ENCODE measurements at regions not wholly inside any gene's neighbourhood (a gene's known extent, or its start where the extent isn't known, plus 50 kb on each side); places are given as distances from the start of the nearest gene placed in this dataset.

- Histone ChIP-seq H4K8ac (ENCODE audit: low read depth in 2 of 2, low read length in 2 of 2) (no peak overlapping the region), H3K23ac (ENCODE audit: low read depth, low read length) (no peak overlapping the region), H3K4me2 (ENCODE audit: low read depth, low read length) (no peak overlapping the region), H4K20me1 (ENCODE audit: insufficient read depth, low read length) (no peaks in the 10 kb centered on the region; the same call in 1 of the 2 replicates), H3K18ac (ENCODE audit: low read depth, low read length) (no peak overlapping the region), H3K79me1 (ENCODE audit: low read depth in 1 of 2, low read length in 2 of 2) (no peaks in the 10 kb centered on the region), H2BK120ac (ENCODE audit: low read depth, low read length) (no peak overlapping the region), H2AK5ac (ENCODE audit: low read depth, low read length) (no peak overlapping the region), H3K14ac (replicated peaks; ENCODE audit: low read depth, low read length) (no peak overlapping the region), H2AK9ac (replicated peaks; ENCODE audit: low read depth, low read length, poor library complexity) (no peak overlapping the region), H3K4me3 (ENCODE audit: insufficient read depth, low read depth, low read length) (no peak overlapping the region), H3K27me3 (ENCODE audit: control insufficient read depth, insufficient read depth, low read length) (no peaks in the 10 kb centered on the region), H4K91ac (ENCODE audit: insufficient read depth, low read depth, low read length) (no peak overlapping the region), H3K9ac (ENCODE audit: low read depth, low read length) (no peak overlapping the region), H3K4ac (ENCODE audit: low read depth, low read length) (no peak overlapping the region), H2BK15ac (ENCODE audit: low read depth, low read length) (no peak overlapping the region), H3K27ac (ENCODE audit: insufficient read depth, low read length) (no peak overlapping the region), H3K36me3 (ENCODE audit: control insufficient read depth, insufficient read depth, low read length) (no peaks in the 10 kb centered on the region), H3K9me3 (ENCODE audit: control insufficient read depth, insufficient read depth, low read length) (peaks cover 46% of the 10 kb centered on the region), H3K56ac (ENCODE audit: extremely low read depth, insufficient read depth, low read length) (no peak overlapping the region), H2AFZ (replicated peaks; ENCODE audit: low read length, poor library complexity) (no peak overlapping the region), H4K5ac (ENCODE audit: low read depth, low read length) (no peak overlapping the region), H3K9me1 (ENCODE audit: insufficient read depth, low read length) (no peaks in the 10 kb centered on the region), H2BK5ac (ENCODE audit: low read depth, low read length, poor library complexity, severe bottlenecking) (no peak overlapping the region), H3K4me1 (ENCODE audit: control insufficient read depth, insufficient read depth, low read length) (no peaks in the 10 kb centered on the region), H2BK20ac (ENCODE audit: low read depth, low read length) (no peak overlapping the region)
- 100% methylated on average over 1 of the region's 2 CpGs; no CpG with 5 or more reads in 1 of the 2 experiments for WGBS, 2 experiments (ENCODE audit: extremely low coverage in 2 of 2, insufficient read length in 1 of 2)
- dilution Hi-C loops (cut with HindIII; ENCODE audit: low sequenced_read_pairs, unreplicated experiment) (no loop called here), in situ Hi-C loops (cut with MboI; ENCODE audit: low sequenced_read_pairs) (no loop called here), intact Hi-C loops (cut with micrococcal nuclease) (no loop called here)
- DNase-seq (no peak), ATAC-seq (ENCODE audit: low read depth) (no peak)
- CTCF ChIA-PET, result no interaction called here
- TF ChIP-seq RCOR1 (IDR thresholded peaks at IDR 0.05; ENCODE audit: insufficient replicate concordance, low read length) (no peak), CEBPB (IDR thresholded peaks at IDR 0.05; ENCODE audit: low read depth, low read length) (no peak), BHLHE40 (IDR thresholded peaks at IDR 0.05; ENCODE audit: low read depth, low read length) (no peak), MAZ (IDR thresholded peaks at IDR 0.05; ENCODE audit: borderline replicate concordance, low read depth, low read length) (no peak), POLR2A (IDR thresholded peaks at IDR 0.05; ENCODE audit: low read depth, low read length) (no peak), USF2 (IDR thresholded peaks at IDR 0.05; ENCODE audit: low read depth, low read length) (no peak), RFX5 (IDR thresholded peaks at IDR 0.05; ENCODE audit: low read depth, low read length) (no peak), NFE2L2 (IDR thresholded peaks at IDR 0.05; ENCODE audit: low read depth, low read length) (no peak)
- TF ChIP-seq, protein P1, sequence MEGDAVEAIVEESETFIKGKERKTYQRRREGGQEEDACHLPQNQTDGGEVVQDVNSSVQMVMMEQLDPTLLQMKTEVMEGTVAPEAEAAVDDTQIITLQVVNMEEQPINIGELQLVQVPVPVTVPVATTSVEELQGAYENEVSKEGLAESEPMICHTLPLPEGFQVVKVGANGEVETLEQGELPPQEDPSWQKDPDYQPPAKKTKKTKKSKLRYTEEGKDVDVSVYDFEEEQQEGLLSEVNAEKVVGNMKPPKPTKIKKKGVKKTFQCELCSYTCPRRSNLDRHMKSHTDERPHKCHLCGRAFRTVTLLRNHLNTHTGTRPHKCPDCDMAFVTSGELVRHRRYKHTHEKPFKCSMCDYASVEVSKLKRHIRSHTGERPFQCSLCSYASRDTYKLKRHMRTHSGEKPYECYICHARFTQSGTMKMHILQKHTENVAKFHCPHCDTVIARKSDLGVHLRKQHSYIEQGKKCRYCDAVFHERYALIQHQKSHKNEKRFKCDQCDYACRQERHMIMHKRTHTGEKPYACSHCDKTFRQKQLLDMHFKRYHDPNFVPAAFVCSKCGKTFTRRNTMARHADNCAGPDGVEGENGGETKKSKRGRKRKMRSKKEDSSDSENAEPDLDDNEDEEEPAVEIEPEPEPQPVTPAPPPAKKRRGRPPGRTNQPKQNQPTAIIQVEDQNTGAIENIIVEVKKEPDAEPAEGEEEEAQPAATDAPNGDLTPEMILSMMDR (conservative IDR thresholded peaks at IDR 0.05; ENCODE audit: low read depth, low read length), result no peak
- POLR2A ChIA-PET (ENCODE audit: unreplicated experiment), result no interaction called here
- BruUV-seq (replicated peaks), result no TSS peak
These were observed 644.6 kb downstream of the ACTR3B start for GRCh38 chr7:153404124-153404523.
